Activated CD8-positive, alpha-beta memory T cell treated with anti-CD3 and anti-CD28 coated beads for 1 hour (primary cell): ENCODE measurements at regions not wholly inside any gene's neighbourhood (a gene's known extent, or its start where the extent isn't known, plus 50 kb on each side); places are given as distances from the start of the nearest gene placed in this dataset.
"Not testable (repeated sequence)": the region's sequence is repeated elsewhere in the genome, so short reads cannot be mapped to it uniquely, and the experiment has no call there.

ENCODE experiments used
- DNase-seq, 2 donors: peaks; one replicate each; pipeline ENCODE4 v3.0.0-alpha.2; 2020; ENCODE audit warnings: low read depth in 1 of 2; ENCODE audit errors: extremely low read depth in 1 of 2

GRCh38 chr6:9361749-9362148, 926.4 kb upstream of the SLC35B3 start:
- no peak for DNase-seq

- DNase-seq, result no peak
Measured at GRCh38 chr6:9360881-9361280, 925.5 kb upstream of the SLC35B3 start.

- DNase-seq, result no peak
Measured at GRCh38 chr6:9347608-9348007, 912.3 kb upstream of the SLC35B3 start.

- no peak for DNase-seq
Measured at GRCh38 chr6:9346923-9347322, 911.6 kb upstream of the SLC35B3 start.

GRCh38 chr6:9335431-9335830, 900.1 kb upstream of the SLC35B3 start:
- no peak for DNase-seq

DNA sequence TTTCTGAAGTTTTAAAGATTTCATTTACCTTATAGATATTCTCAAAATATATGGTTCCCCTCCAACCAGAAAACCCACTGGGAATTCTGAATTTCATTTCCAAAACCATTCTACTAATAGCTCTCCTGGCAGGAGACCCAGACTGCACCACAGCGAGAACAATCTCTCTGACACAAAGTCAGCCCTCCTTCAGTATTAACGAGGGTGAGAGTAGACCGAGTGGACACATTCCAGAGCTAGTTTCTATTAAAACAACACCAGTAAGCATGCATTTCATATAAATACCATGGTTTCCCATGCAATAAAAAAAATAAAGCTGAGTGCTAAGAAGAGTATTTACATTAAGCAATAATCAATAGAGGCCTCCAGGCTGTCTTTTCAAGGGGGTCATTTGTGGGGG, 899.6 kb upstream of the SLC35B3 start:
- DNase-seq, result no peak

DNA sequence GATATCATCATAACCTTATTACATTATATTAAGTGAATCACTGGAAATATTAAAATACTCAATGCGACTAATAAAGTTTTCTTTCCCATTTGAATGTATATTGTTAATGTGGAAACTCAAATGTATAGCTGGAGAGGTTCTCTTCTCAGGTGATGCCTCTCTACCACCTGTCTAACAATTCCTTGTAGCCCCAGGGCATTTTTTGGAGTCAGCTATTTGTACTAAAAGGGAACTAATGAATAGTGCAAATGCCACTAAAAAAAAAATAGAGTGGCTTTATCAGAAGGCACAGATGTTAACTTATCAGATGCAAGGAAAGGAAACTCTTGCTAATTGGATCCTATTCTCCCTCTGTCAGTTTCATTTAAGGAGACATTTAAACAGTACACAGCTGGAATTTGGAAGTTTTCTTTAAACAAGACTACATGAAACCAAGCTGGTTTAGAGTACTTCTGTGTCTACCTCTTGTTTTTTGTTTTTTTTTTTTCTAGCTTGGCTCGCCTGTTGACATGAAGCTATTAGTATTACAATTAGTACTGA, 897.0 kb upstream of the SLC35B3 start:
- DNase-seq, result no peak

- DNase-seq, result no peak
Measured at GRCh38 chr6:9316831-9317230, 881.5 kb upstream of the SLC35B3 start.

DNA sequence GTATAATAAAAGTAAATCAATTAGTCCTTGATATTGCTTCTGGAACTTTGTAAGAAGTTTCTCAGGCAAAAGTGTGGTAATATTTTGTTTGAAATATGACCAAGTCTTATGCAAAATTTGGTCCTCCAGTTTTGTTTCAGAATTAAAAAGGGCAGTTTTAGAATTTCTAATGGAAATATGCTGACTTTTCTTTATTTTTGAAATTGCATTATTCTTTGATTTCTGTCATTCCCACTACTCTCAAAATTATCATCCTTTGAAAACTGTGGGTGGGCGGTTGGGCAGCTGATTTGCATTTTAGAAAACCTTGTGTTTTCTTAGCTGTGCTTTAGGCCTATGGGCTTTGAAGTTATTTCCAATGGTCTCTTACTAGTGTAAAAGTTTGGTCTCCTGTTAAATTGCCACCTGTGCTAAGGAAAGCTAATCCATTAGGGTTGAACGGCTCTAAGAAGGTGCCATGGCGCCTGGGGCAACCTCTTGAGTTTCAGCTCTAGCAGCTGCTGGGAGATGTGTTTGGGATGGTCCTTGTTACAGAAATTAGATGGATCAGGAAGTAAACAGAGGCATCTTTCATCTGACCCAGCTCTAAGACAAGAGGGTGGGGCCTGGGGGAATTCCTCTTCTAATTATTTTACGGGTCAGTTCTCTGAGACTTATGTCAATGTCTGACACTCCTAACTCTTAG, 880.8 kb upstream of the SLC35B3 start:
- DNase-seq, result no peak

GRCh38 chr6:9308284-9308683, 872.9 kb upstream of the SLC35B3 start:
- DNase-seq, result no peak

DNA sequence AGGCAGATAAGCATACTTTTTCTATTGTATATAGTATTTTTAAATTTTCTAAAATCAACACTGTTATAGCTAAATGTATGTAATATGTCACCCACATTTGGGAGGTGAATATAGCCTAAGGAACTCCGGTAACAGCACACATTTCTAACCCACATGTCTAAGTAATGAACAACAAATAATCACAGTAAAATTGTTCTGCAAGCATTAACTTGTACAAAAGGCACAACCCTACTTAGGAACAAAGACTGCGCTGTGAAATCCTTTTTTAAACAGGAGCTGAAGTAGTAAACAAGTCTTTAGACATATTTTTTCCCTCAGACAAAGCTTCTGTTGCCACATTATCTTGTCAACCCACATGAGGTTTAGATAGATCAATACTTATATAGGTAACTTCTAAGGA, 872.4 kb upstream of the SLC35B3 start:
- no peak for DNase-seq

DNA sequence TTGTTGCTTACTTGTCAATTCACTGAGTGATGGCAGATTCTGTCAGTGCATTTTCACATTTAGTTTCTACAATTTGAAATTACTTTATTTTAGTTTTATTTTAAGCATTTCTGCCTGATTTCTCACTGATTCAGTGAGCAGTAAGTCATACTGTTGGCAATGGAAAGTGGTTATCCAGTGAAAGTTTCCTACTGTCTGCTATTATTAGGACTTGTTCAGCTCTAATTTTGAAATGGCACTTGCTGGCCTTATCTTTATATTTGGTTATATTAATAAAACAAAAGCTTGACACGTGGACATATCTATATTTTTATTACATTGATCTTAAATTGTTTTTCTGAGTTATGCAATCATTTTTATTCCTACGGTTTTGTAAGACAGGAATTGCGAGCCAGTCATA, 871.8 kb upstream of the SLC35B3 start:
- no peak for DNase-seq

DNA sequence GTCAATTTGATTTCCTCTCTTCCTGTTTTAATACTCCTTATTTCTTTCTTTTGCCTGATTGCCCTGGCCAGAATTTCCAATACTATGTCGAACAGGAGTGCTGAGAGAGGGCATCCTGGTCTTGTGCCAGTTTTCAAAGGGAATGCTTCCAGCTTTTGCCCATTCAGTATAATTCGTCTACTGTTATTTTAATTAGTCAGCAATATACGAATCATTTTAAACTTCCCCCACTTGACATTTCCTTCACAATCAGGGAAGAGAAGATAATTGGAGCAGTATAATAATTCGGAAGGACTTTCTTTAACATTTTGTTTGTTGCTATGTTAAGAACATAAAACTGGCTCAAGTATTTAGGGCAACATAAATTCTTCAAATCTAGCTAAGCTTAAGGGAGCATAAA, 860.3 kb upstream of the SLC35B3 start:
- DNase-seq, result no peak

DNA sequence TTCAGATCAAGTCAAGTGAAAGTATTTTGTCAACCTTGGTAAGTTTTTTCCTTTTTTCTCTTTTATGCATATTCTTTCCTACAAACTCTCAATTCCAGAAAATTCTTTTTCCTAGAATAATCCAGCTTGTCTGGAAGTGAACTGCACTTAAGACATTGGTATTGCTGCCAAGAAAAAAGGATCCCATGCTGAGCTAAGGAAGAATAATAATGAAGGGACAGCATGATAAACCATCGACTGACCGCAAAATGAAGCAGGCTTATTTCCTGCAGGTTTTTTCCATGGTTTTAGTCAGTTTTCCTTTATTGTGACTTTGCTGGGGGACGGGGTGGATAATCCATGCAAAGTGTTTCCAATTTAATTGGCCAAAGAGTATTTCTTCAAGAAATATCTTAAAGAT, 857.6 kb upstream of the SLC35B3 start:
- no peak for DNase-seq

GRCh38 chr6:9290342-9290741, 855.0 kb upstream of the SLC35B3 start:
- DNase-seq, result not testable (repeated sequence)

- DNase-seq, result no peak
Measured at GRCh38 chr6:9272671-9273070, 837.3 kb upstream of the SLC35B3 start.

DNA sequence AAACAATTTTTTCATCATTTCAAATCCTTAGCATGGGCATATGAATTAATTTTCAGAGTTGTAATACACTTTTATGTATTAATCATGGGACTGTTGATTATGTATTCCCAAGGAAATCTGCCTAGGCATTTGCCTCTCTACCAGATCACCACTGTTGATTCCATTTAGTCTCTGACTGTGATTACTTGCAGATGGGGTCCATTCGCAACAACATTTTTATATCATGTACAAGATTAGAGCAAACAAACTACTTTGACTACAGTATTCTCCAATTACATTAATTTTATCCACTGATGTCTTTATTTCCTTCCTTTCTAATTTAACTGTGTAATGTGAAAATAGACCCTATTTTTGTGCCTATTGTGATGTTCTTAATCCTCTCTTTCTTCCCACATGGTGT, 831.4 kb upstream of the SLC35B3 start:
- no peak for DNase-seq

GRCh38 chr6:9257215-9257614, 821.9 kb upstream of the SLC35B3 start:
- no peak for DNase-seq

DNA sequence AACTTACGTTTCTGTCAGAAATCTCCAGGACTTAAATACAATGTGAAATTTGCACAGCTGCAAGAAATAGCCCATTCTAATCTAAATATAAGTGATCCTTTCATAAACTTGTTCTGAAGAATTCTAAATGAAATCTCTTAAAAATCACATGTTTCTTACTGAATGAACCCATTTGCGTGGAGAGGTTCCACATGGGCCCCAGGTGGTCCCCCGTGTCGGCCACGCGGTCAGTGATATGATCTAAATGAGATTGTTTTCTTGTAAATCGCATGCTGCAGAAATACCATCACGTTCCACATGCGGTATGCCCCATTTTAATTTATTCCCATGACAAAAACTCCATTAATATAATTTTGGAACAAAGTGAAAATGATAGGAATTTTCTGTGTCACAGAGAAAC, 818.9 kb upstream of the SLC35B3 start:
- DNase-seq, result no peak

DNA sequence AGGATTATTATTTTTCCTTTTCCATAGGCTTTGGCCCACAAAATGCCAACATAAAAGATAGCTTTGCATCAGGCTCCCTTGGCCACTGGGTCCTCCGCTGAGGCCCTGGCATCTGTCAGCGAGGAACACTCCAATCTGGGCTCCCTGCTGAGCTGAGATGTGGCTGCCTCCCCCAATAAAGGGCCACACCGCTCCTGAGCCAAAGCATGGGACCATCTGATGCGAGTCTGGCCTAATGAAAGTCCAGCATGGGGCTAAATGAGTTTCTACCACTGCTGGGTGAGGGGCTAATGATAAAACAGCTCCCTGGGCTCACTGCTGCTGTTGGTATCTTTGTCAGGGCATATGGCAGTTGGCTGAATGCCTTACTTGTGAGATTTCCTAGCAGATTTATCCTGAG, 817.5 kb upstream of the SLC35B3 start:
- DNase-seq, result no peak

- no peak for DNase-seq
Measured at GRCh38 chr6:9250852-9251251, 815.5 kb upstream of the SLC35B3 start.

GRCh38 chr6:9248133-9248532, 812.8 kb upstream of the SLC35B3 start:
- DNase-seq, result no peak

- no peak for DNase-seq
Measured at GRCh38 chr6:9240861-9241260, 805.5 kb upstream of the SLC35B3 start.
